ENCODE measurements at regions not wholly inside any gene's neighbourhood (a gene's known extent, or its start where the extent isn't known, plus 50 kb on each side); places are given as distances from the start of the nearest gene placed in this dataset.

DNA sequence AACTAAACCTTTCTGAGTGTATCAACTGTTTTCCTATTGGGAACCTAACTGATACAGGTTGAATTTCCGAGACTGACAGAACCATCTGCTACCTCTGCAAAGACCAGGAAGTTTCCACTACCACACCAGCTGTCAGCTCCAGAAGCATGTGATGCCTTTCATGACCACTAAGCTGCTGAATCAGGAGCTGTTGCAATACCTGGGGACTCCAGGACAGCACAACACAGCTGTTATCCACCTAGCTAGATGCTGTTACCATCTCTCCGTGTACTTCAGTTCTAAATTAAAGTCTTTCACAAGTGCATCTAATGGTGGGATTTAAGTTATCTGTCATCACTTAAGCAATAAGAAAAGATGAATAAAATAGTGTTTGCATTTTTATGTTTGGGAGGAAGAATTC is 158.2 kb upstream of the IMPG1 start:
- TF ChIP-seq, protein P1, sequence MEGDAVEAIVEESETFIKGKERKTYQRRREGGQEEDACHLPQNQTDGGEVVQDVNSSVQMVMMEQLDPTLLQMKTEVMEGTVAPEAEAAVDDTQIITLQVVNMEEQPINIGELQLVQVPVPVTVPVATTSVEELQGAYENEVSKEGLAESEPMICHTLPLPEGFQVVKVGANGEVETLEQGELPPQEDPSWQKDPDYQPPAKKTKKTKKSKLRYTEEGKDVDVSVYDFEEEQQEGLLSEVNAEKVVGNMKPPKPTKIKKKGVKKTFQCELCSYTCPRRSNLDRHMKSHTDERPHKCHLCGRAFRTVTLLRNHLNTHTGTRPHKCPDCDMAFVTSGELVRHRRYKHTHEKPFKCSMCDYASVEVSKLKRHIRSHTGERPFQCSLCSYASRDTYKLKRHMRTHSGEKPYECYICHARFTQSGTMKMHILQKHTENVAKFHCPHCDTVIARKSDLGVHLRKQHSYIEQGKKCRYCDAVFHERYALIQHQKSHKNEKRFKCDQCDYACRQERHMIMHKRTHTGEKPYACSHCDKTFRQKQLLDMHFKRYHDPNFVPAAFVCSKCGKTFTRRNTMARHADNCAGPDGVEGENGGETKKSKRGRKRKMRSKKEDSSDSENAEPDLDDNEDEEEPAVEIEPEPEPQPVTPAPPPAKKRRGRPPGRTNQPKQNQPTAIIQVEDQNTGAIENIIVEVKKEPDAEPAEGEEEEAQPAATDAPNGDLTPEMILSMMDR (IDR thresholded peaks at IDR 0.05; ENCODE audit: low read length) = no peak
- TF ChIP-seq EZH2 (IDR thresholded peaks at IDR 0.05; ENCODE audit: borderline replicate concordance, low read length) = no peak
- Histone ChIP-seq H3K27ac (ENCODE audit: low read depth, low read length, poor library complexity, severe bottlenecking) (no peak overlapping the region), H3K36me3 (ENCODE audit: insufficient read depth, low read length) (no peaks in the 10 kb centered on the region), H3K9me3 (ENCODE audit: low read length) (no peaks in the 10 kb centered on the region), H2AFZ (ENCODE audit: low read length) (no peak overlapping the region), H3K4me2 (ENCODE audit: low read length) (no peak overlapping the region), H3F3A (ENCODE audit: insufficient read depth, low read length) (no peaks in the 10 kb centered on the region), H4K20me1 (ENCODE audit: insufficient read depth, low read length) (no peaks in the 10 kb centered on the region), H3K79me2 (ENCODE audit: insufficient read depth, low read length) (no peaks in the 10 kb centered on the region), H3K9me2 (ENCODE audit: low read depth, low read length) (no peaks in the 10 kb centered on the region), H3K4me1 (ENCODE audit: insufficient read depth, low read length, severe bottlenecking) (no peaks in the 10 kb centered on the region), H3K9ac (ENCODE audit: low read length) (no peak overlapping the region), H3K4me3 (ENCODE audit: low read depth, low read length, poor library complexity, severe bottlenecking) (no peak overlapping the region), H3K27me3 (ENCODE audit: insufficient read depth, low read length) (no peaks in the 10 kb centered on the region)

DNA sequence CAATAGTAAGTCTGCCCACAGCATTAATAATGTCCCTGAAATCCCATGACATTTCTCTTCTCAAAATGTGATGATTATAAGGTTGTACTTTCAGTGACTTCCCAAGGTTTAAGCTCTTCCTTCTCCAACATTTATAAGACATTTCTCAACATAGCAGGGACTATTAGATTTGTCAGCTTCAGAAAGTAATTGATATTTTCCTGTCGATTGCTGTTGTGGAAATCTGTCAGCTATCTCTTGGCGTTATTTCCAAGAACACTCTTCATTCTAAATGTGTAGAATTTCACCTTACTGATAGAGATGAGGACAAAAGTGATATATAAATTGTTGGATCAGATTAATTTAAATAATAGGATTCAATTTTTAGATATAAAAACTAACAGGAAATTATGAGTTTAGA is 149.7 kb upstream of the IMPG1 start:
- Histone ChIP-seq H3F3A (ENCODE audit: insufficient read depth, low read length) (no peaks in the 10 kb centered on the region), H3K79me2 (ENCODE audit: insufficient read depth, low read length) (no peaks in the 10 kb centered on the region), H3K4me2 (ENCODE audit: low read length) (no peak overlapping the region), H3K9me2 (ENCODE audit: low read depth, low read length) (no peaks in the 10 kb centered on the region), H4K20me1 (ENCODE audit: insufficient read depth, low read length) (no peaks in the 10 kb centered on the region), H3K9me3 (ENCODE audit: low read length) (no peaks in the 10 kb centered on the region), H3K27me3 (ENCODE audit: insufficient read depth, low read length) (no peaks in the 10 kb centered on the region), H3K27ac (ENCODE audit: low read depth, low read length, poor library complexity, severe bottlenecking) (no peak overlapping the region), H3K4me1 (ENCODE audit: insufficient read depth, low read length, severe bottlenecking) (no peaks in the 10 kb centered on the region), H3K4me3 (ENCODE audit: low read depth, low read length, poor library complexity, severe bottlenecking) (no peak overlapping the region), H2AFZ (ENCODE audit: low read length) (no peak overlapping the region), H3K36me3 (ENCODE audit: insufficient read depth, low read length) (no peaks in the 10 kb centered on the region), H3K9ac (ENCODE audit: low read length) (no peak overlapping the region)
- no peak for TF ChIP-seq EZH2 (IDR thresholded peaks at IDR 0.05; ENCODE audit: borderline replicate concordance, low read length)
- TF ChIP-seq, protein P1 (IDR thresholded peaks at IDR 0.05; ENCODE audit: low read length) = no peak

DNA sequence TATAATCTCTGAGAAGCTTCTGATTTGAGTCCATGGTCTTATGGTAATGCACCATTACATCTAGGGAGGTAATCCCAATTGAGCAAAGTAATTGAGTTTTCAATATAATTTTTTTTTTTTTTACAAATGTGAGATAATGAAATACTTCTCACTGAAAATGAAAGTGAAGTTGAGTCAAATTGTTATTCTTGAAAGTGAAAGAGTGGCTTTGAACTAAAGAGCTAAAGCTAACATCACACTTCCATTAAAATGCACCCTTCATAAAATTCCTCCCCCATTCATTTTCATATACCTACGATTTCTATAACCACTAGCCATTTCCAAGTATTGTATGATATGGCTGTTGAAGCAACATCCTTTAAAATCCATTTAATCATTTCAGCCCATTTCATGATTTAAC is 149.1 kb upstream of the IMPG1 start:
- Histone ChIP-seq H3K79me2 (ENCODE audit: insufficient read depth, low read length) (no peaks in the 10 kb centered on the region), H3K27me3 (ENCODE audit: insufficient read depth, low read length) (no peaks in the 10 kb centered on the region), H3K9me2 (ENCODE audit: low read depth, low read length) (no peaks in the 10 kb centered on the region), H3K9me3 (ENCODE audit: low read length) (no peaks in the 10 kb centered on the region), H3K27ac (ENCODE audit: low read depth, low read length, poor library complexity, severe bottlenecking) (no peak overlapping the region), H3K36me3 (ENCODE audit: insufficient read depth, low read length) (no peaks in the 10 kb centered on the region), H3K4me1 (ENCODE audit: insufficient read depth, low read length, severe bottlenecking) (no peaks in the 10 kb centered on the region), H3K4me3 (ENCODE audit: low read depth, low read length, poor library complexity, severe bottlenecking) (no peak overlapping the region), H3K4me2 (ENCODE audit: low read length) (no peak overlapping the region), H2AFZ (ENCODE audit: low read length) (no peak overlapping the region), H4K20me1 (ENCODE audit: insufficient read depth, low read length) (no peaks in the 10 kb centered on the region), H3F3A (ENCODE audit: insufficient read depth, low read length) (no peaks in the 10 kb centered on the region), H3K9ac (ENCODE audit: low read length) (no peak overlapping the region)
- TF ChIP-seq, protein P1 (IDR thresholded peaks at IDR 0.05; ENCODE audit: low read length) = no peak
- TF ChIP-seq EZH2 (IDR thresholded peaks at IDR 0.05; ENCODE audit: borderline replicate concordance, low read length) = no peak

All from OCI-LY1 (cell line).